ENCODE measurements at regions not wholly inside any gene's neighbourhood (a gene's known extent, or its start where the extent isn't known, plus 50 kb on each side); places are given as distances from the start of the nearest gene placed in this dataset.

DNA sequence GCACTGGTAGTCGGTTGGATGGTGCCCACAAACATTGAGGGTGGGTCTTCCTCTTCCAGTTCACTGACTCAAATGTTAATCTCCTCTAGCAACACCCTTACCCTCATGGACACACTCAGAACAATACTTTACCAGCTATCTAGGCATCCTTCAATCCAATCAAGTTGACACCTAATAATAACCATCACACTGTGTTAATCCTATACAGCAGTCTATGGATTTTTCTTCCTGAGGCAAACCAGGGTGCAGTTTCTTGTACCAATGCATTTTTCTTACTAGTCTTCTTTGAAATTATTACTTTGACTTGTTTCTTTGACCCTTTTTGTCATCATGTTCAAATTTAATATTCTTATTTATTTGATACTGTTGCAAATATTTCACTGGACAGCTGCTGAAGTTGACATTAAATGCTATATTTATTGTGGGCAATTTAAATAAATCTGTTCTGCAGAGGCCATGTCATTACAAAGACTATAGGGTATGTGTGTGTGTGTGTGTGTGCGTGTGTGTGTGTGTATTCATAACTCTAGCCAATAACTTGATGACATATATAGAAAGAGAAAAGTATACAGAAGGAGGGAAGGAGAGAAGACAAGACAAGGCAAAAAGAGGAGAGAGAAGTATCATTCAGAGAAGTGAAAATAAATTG, 884.8 kb upstream of the NEGR1 start:
- FAIRE-seq (no peak), DNase-seq (ENCODE audit: low read depth) (no peak)
- no peaks in the 10 kb centered on the region for H3K36me3 ChIP-seq (ENCODE audit: control insufficient read depth, insufficient read depth, low read length)
- H3K27me3 ChIP-seq (ENCODE audit: control insufficient read depth, insufficient read depth, low read length) = no peaks in the 10 kb centered on the region
- TF ChIP-seq, protein P1, sequence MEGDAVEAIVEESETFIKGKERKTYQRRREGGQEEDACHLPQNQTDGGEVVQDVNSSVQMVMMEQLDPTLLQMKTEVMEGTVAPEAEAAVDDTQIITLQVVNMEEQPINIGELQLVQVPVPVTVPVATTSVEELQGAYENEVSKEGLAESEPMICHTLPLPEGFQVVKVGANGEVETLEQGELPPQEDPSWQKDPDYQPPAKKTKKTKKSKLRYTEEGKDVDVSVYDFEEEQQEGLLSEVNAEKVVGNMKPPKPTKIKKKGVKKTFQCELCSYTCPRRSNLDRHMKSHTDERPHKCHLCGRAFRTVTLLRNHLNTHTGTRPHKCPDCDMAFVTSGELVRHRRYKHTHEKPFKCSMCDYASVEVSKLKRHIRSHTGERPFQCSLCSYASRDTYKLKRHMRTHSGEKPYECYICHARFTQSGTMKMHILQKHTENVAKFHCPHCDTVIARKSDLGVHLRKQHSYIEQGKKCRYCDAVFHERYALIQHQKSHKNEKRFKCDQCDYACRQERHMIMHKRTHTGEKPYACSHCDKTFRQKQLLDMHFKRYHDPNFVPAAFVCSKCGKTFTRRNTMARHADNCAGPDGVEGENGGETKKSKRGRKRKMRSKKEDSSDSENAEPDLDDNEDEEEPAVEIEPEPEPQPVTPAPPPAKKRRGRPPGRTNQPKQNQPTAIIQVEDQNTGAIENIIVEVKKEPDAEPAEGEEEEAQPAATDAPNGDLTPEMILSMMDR (IDR thresholded peaks at IDR 0.05; ENCODE audit: insufficient read depth, low read length, severe bottlenecking) = no peak
- no peak overlapping the region for H3K4me3 ChIP-seq (ENCODE audit: low read depth, low read length)

DNA sequence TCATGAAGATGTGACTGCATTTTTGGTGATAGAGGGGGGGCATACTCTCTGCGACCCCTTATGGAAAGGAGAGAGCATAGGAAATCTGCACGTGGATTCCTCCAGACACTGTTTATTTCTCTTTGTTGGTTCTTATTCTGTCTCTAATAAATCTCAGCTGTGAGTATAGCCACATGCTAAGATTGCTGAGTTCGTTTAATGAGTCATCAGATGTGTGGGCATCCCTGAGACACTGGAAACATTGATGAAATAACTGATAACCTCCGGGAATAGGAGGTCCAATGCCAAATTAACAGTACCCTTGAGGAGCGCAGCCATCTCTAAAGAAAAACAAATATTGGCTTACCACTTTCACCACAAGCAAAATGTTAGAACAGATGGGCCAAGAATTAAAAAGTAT, 880.2 kb upstream of the NEGR1 start:
- DNase-seq (ENCODE audit: low read depth) = no peak
- FAIRE-seq = no peak
- no peak overlapping the region for H3K4me3 ChIP-seq (ENCODE audit: low read depth, low read length)
- no peaks in the 10 kb centered on the region for H3K27me3 ChIP-seq (ENCODE audit: control insufficient read depth, insufficient read depth, low read length)
- no peaks in the 10 kb centered on the region for H3K36me3 ChIP-seq (ENCODE audit: control insufficient read depth, insufficient read depth, low read length)
- TF ChIP-seq, protein P1 (IDR thresholded peaks at IDR 0.05; ENCODE audit: insufficient read depth, low read length, severe bottlenecking) = no peak

DNA sequence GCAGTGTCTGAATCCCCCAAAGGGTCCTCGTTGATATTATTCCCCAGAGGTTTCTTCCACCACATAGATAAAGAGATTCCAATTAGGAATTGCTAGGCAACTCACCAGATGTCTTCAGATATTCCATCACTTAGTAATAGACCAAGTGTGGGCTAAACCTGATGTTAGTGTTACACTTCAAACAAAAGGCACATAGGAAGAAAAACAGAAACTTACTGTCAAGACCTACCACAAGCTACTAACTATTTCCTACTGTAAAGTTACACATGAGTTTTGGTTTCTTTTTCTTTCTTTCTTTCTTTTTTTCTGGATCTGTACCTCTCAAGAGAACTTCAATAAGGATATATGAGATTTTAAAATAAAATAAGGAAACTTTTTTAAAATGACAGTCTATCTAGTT, 879.1 kb upstream of the NEGR1 start:
- no peak overlapping the region for H3K4me3 ChIP-seq (ENCODE audit: low read depth, low read length)
- TF ChIP-seq, protein P1 (IDR thresholded peaks at IDR 0.05; ENCODE audit: insufficient read depth, low read length, severe bottlenecking) = no peak
- no peaks in the 10 kb centered on the region for H3K36me3 ChIP-seq (ENCODE audit: control insufficient read depth, insufficient read depth, low read length)
- DNase-seq (ENCODE audit: low read depth) = no peak
- FAIRE-seq = no peak
- no peaks in the 10 kb centered on the region for H3K27me3 ChIP-seq (ENCODE audit: control insufficient read depth, insufficient read depth, low read length)

DNA sequence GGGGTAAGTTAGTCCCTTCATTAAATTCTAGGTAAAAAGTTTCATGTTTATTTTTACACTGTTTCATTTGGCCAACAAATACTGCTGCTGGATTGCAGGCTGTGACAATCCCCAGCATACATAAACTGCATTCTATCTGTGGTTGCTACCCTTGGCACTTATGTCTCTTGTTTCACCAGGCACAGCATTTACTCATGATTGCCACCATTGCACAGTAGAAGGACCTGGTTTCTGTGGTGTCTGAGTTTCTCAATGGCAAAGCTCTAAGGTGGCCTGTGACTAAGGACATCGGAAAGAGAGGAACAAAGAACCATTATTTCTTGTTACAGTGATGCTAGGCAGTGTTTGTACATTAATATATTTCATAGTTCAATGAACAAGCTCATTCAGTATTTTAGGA, 878.4 kb upstream of the NEGR1 start:
- TF ChIP-seq, protein P1 (IDR thresholded peaks at IDR 0.05; ENCODE audit: insufficient read depth, low read length, severe bottlenecking) = no peak
- Histone ChIP-seq H3K27me3 (ENCODE audit: control insufficient read depth, insufficient read depth, low read length) (no peaks in the 10 kb centered on the region), H3K36me3 (ENCODE audit: control insufficient read depth, insufficient read depth, low read length) (no peaks in the 10 kb centered on the region), H3K4me3 (ENCODE audit: low read depth, low read length) (no peak overlapping the region)
- FAIRE-seq = no peak
- DNase-seq (ENCODE audit: low read depth) = no peak

DNA sequence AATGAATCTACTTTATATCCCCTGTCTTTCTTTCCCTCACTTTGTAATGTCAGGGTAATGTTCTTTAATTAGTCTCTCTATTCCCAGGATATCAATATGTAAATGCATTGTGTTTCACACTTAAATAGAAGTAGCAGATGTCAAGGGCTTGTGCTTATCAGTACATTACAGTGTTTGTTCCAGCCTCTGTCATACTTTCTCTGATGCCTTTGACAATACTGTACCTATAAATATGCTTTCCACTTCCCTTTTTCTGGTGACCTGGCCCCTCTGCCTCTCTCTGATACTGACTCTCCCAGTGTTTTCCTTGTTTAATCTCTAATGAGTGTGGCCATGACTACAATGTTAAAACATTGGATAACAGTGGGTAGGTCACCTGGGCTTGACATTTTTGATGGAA, 862.0 kb upstream of the NEGR1 start:
- DNase-seq (ENCODE audit: low read depth) = no peak

More for the DNA sequence above, 862.0 kb upstream of the NEGR1 start:
- no peaks in the 10 kb centered on the region for H3K27me3 ChIP-seq (ENCODE audit: control insufficient read depth, insufficient read depth, low read length)
- no peaks in the 10 kb centered on the region for H3K36me3 ChIP-seq (ENCODE audit: control insufficient read depth, insufficient read depth, low read length)
- TF ChIP-seq, protein P1 (IDR thresholded peaks at IDR 0.05; ENCODE audit: insufficient read depth, low read length, severe bottlenecking) = no peak
- no peak for FAIRE-seq
- no peak overlapping the region for H3K4me3 ChIP-seq (ENCODE audit: low read depth, low read length)
